ENCODE measurements at regions not wholly inside any gene's neighbourhood (a gene's known extent, or its start where the extent isn't known, plus 50 kb on each side); places are given as distances from the start of the nearest gene placed in this dataset.
"Not testable (repeated sequence)": the region's sequence is repeated elsewhere in the genome, so short reads cannot be mapped to it uniquely, and the experiment has no call there.

GRCh38 chr13:67538906-67539305 is 308.8 kb upstream of the PCDH9 start:
- intact Hi-C loops (cut with micrococcal nuclease) = no loop called here
- DNase-seq = no peak
- ATAC-seq = no peak

GRCh38 chr13:67520886-67521285 is 290.8 kb upstream of the PCDH9 start:
- no peak for ATAC-seq
- intact Hi-C loops (cut with micrococcal nuclease) = no loop called here
- no peak for DNase-seq

GRCh38 chr13:67519356-67519755 is 289.2 kb upstream of the PCDH9 start:
- DNase-seq (no peak), ATAC-seq (no peak)
- intact Hi-C loops (cut with micrococcal nuclease) = no loop called here

- DNase-seq (no peak), ATAC-seq (no peak)
- intact Hi-C loops (cut with micrococcal nuclease) = no loop called here
These were observed 288.6 kb upstream of the PCDH9 start for GRCh38 chr13:67518785-67519184.

- DNase-seq (no peak), ATAC-seq (no peak)
- intact Hi-C loops (cut with micrococcal nuclease) = no loop called here
These were observed 285.8 kb upstream of the PCDH9 start for GRCh38 chr13:67515895-67516294.

- ATAC-seq (no peak), DNase-seq (no peak)
- intact Hi-C loops (cut with micrococcal nuclease) = no loop called here
These were observed 278.9 kb upstream of the PCDH9 start for GRCh38 chr13:67509018-67509417.

GRCh38 chr13:67508275-67508674 is 278.1 kb upstream of the PCDH9 start:
- ATAC-seq; intact Hi-C loops (cut with micrococcal nuclease); DNase-seq: not testable (repeated sequence)

- ATAC-seq = no peak
- intact Hi-C loops (cut with micrococcal nuclease) = no loop called here
- no peak for DNase-seq
These were observed 276.3 kb upstream of the PCDH9 start for GRCh38 chr13:67506407-67506806.

- no peak for DNase-seq
- no peak for ATAC-seq
- intact Hi-C loops (cut with micrococcal nuclease) = no loop called here
These were observed 275.2 kb upstream of the PCDH9 start for GRCh38 chr13:67505376-67505775.

GRCh38 chr13:67498948-67499347 is 268.8 kb upstream of the PCDH9 start:
- intact Hi-C loops (cut with micrococcal nuclease) = no loop called here
- DNase-seq (no peak), ATAC-seq (no peak)

GRCh38 chr13:67493835-67494234 is 263.7 kb upstream of the PCDH9 start:
- intact Hi-C loops (cut with micrococcal nuclease) = no loop called here
- ATAC-seq (no peak), DNase-seq (no peak)

- no peak for DNase-seq
- intact Hi-C loops (cut with micrococcal nuclease) = no loop called here
- no peak for ATAC-seq
These were observed 258.9 kb upstream of the PCDH9 start for GRCh38 chr13:67489016-67489415.

- ATAC-seq (no peak), DNase-seq (no peak)
- intact Hi-C loops (cut with micrococcal nuclease) = no loop called here
These were observed 251.3 kb upstream of the PCDH9 start for GRCh38 chr13:67481445-67481844.

- no peak for ATAC-seq
- intact Hi-C loops (cut with micrococcal nuclease) = no loop called here
- no peak for DNase-seq
These were observed 244.0 kb upstream of the PCDH9 start for GRCh38 chr13:67474115-67474514.

GRCh38 chr13:67469623-67470022 is 239.5 kb upstream of the PCDH9 start:
- DNase-seq (no peak), ATAC-seq (no peak)
- intact Hi-C loops (cut with micrococcal nuclease) = no loop called here

- ATAC-seq (no peak), DNase-seq (no peak)
- intact Hi-C loops (cut with micrococcal nuclease) = no loop called here
These were observed 236.4 kb upstream of the PCDH9 start for GRCh38 chr13:67466569-67466968.

- DNase-seq = no peak
- intact Hi-C loops (cut with micrococcal nuclease) = no loop called here
- ATAC-seq = peak; percentile 86
These were observed 234.0 kb upstream of the PCDH9 start for GRCh38 chr13:67464154-67464553.

- DNase-seq (no peak), ATAC-seq (no peak)
- intact Hi-C loops (cut with micrococcal nuclease) = no loop called here
These were observed 232.0 kb upstream of the PCDH9 start for GRCh38 chr13:67462098-67462497.

GRCh38 chr13:67452526-67452925 is 222.4 kb upstream of the PCDH9 start:
- intact Hi-C loops (cut with micrococcal nuclease); ATAC-seq; DNase-seq: not testable (repeated sequence)

GRCh38 chr13:67445436-67445835 is 215.3 kb upstream of the PCDH9 start:
- intact Hi-C loops (cut with micrococcal nuclease) = no loop called here
- ATAC-seq (no peak), DNase-seq (no peak)

- DNase-seq (no peak), ATAC-seq (no peak)
- intact Hi-C loops (cut with micrococcal nuclease) = no loop called here
These were observed 213.8 kb upstream of the PCDH9 start for GRCh38 chr13:67443923-67444322.

- intact Hi-C loops (cut with micrococcal nuclease) = no loop called here
- ATAC-seq (no peak), DNase-seq (no peak)
These were observed 210.3 kb upstream of the PCDH9 start for GRCh38 chr13:67440236-67440975.

Measured in left ventricle myocardium superior (tissue), 1 donor.